ENCODE measurements at regions not wholly inside any gene's neighbourhood (a gene's known extent, or its start where the extent isn't known, plus 50 kb on each side); places are given as distances from the start of the nearest gene placed in this dataset.

- no peaks in the 10 kb centered on the region for H3K4me1 ChIP-seq (ENCODE audit: control insufficient read depth in 4 of 4, insufficient read depth in 4 of 4, low read length in 3 of 4)
- no peak overlapping the region for H3K9ac ChIP-seq (ENCODE audit: low read depth in 1 of 2, low read length in 2 of 2)
- TF ChIP-seq GABPA (IDR thresholded peaks at IDR 0.05 in 1 of 2, conservative IDR thresholded peaks at IDR 0.05 in 1 of 2): no peak
- 81% methylated on average over 4 of the region's 4 CpGs for WGBS
- no peak overlapping the region for H3K27ac ChIP-seq (ENCODE audit: low read depth in 1 of 2, low read length in 2 of 2)
- no peak for DNase-seq (ENCODE audit: low spot score)
- H3K4me3 ChIP-seq (ENCODE audit: low read depth in 1 of 3, low read length in 3 of 3): no peak overlapping the region
- no peaks in the 10 kb centered on the region for H3K27me3 ChIP-seq (ENCODE audit: control insufficient read depth in 4 of 4, insufficient read depth in 4 of 4, low read length in 3 of 4)
- H3K9me3 ChIP-seq (ENCODE audit: control insufficient read depth in 4 of 4, low read length in 3 of 4): peaks cover 0 to 3% (median 0%) of the 10 kb centered on the region in 4 donors
- no peaks in the 10 kb centered on the region for H3K36me3 ChIP-seq (ENCODE audit: control insufficient read depth in 4 of 4, insufficient read depth in 3 of 4, low read depth in 1 of 4, low read length in 3 of 4)
These were observed 403.5 kb downstream of the SLC16A7 start for GRCh38 chr12:59999291-59999690.

GRCh38 chr12:60010486-60010885, 414.7 kb downstream of the SLC16A7 start:
- TF ChIP-seq NR2F2 (IDR thresholded peaks at IDR 0.05): no peak
- 64% methylated on average over 1 of the region's 1 CpG for WGBS
- DNase-seq (ENCODE audit: low spot score): no peak
- no peak overlapping the region for H3K9ac ChIP-seq (ENCODE audit: low read depth in 1 of 2, low read length in 2 of 2)
- no peaks in the 10 kb centered on the region for H3K27me3 ChIP-seq (ENCODE audit: control insufficient read depth in 4 of 4, insufficient read depth in 4 of 4, low read length in 3 of 4)
- no peaks in the 10 kb centered on the region for H3K9me3 ChIP-seq (ENCODE audit: control insufficient read depth in 4 of 4, low read length in 3 of 4)
- no peak overlapping the region for H3K4me3 ChIP-seq (ENCODE audit: low read depth in 1 of 3, low read length in 3 of 3)
- no peaks in the 10 kb centered on the region for H3K4me1 ChIP-seq (ENCODE audit: control insufficient read depth in 4 of 4, insufficient read depth in 4 of 4, low read length in 3 of 4)
- no peaks in the 10 kb centered on the region for H3K36me3 ChIP-seq (ENCODE audit: control insufficient read depth in 4 of 4, insufficient read depth in 3 of 4, low read depth in 1 of 4, low read length in 3 of 4)
- H3K27ac ChIP-seq (ENCODE audit: low read depth in 1 of 2, low read length in 2 of 2): no peak overlapping the region

DNA sequence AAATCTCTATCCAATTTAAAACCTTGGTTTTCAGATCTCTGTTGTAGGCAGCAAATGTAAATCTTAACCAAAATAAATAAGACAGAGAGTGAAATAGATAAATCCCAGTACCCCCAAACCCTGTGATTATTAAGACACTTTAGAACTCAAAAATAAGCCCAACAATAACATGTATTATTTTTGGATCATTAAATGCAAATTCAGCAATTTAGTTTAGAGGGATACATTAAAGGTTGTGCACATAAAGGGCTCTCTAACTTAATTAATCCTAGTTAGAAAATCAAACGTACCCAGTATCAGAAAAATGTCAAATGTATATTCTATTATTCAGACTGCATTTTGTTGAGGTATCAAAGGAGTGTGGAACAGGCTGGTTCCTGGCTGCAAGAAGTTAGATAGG, 416.8 kb downstream of the SLC16A7 start:
- no peak for DNase-seq (ENCODE audit: low spot score)
- Histone ChIP-seq H3K27me3 (ENCODE audit: control insufficient read depth in 4 of 4, insufficient read depth in 4 of 4, low read length in 3 of 4) (no peaks in the 10 kb centered on the region), H3K9me3 (ENCODE audit: control insufficient read depth in 4 of 4, low read length in 3 of 4) (no peaks in the 10 kb centered on the region), H3K4me1 (ENCODE audit: control insufficient read depth in 4 of 4, insufficient read depth in 4 of 4, low read length in 3 of 4) (no peaks in the 10 kb centered on the region), H3K36me3 (ENCODE audit: control insufficient read depth in 4 of 4, insufficient read depth in 3 of 4, low read depth in 1 of 4, low read length in 3 of 4) (no peaks in the 10 kb centered on the region), H3K9ac (ENCODE audit: low read depth in 1 of 2, low read length in 2 of 2) (no peak overlapping the region), H3K4me3 (ENCODE audit: low read depth in 1 of 3, low read length in 3 of 3) (no peak overlapping the region), H3K27ac (ENCODE audit: low read depth in 1 of 2, low read length in 2 of 2) (no peak overlapping the region)
- 26% methylated on average over 1 of the region's 1 CpG for WGBS
- no peak for TF ChIP-seq HNF4A (conservative IDR thresholded peaks at IDR 0.05)
- TF ChIP-seq RXRA (IDR thresholded peaks at IDR 0.05): no peak
- TF ChIP-seq ATF3 (IDR thresholded peaks at IDR 0.05): no peak
- TF ChIP-seq SP1 (IDR thresholded peaks at IDR 0.05): no peak
- no peak for TF ChIP-seq ZBTB33 (IDR thresholded peaks at IDR 0.05)
- TF ChIP-seq RAD21 (IDR thresholded peaks at IDR 0.05): no peak
- no peak for TF ChIP-seq NR2F2 (IDR thresholded peaks at IDR 0.05)
- no peak for TF ChIP-seq YY1 (IDR thresholded peaks at IDR 0.05)
- no peak for TF ChIP-seq JUND (IDR thresholded peaks at IDR 0.05)
- TF ChIP-seq FOXA2 (IDR thresholded peaks at IDR 0.05): no peak
- TF ChIP-seq, protein P1, sequence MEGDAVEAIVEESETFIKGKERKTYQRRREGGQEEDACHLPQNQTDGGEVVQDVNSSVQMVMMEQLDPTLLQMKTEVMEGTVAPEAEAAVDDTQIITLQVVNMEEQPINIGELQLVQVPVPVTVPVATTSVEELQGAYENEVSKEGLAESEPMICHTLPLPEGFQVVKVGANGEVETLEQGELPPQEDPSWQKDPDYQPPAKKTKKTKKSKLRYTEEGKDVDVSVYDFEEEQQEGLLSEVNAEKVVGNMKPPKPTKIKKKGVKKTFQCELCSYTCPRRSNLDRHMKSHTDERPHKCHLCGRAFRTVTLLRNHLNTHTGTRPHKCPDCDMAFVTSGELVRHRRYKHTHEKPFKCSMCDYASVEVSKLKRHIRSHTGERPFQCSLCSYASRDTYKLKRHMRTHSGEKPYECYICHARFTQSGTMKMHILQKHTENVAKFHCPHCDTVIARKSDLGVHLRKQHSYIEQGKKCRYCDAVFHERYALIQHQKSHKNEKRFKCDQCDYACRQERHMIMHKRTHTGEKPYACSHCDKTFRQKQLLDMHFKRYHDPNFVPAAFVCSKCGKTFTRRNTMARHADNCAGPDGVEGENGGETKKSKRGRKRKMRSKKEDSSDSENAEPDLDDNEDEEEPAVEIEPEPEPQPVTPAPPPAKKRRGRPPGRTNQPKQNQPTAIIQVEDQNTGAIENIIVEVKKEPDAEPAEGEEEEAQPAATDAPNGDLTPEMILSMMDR (IDR thresholded peaks at IDR 0.05; ENCODE audit: low read depth, low read length, missing input control): no peak
- TF ChIP-seq TAF1 (conservative IDR thresholded peaks at IDR 0.05): no peak
- no peak for TF ChIP-seq FOXA1 (IDR thresholded peaks at IDR 0.05)
- TF ChIP-seq REST (IDR thresholded peaks at IDR 0.05): no peak
- TF ChIP-seq EGR1 (IDR thresholded peaks at IDR 0.05; ENCODE audit: low read depth in 2 of 2): no peak
- no peak for TF ChIP-seq HNF4G (IDR thresholded peaks at IDR 0.05)
- TF ChIP-seq MAX (IDR thresholded peaks at IDR 0.05): no peak
- TF ChIP-seq GABPA (IDR thresholded peaks at IDR 0.05 in 1 of 2, conservative IDR thresholded peaks at IDR 0.05 in 1 of 2): no peak
